ENCODE measurements at regions not wholly inside any gene's neighbourhood (a gene's known extent, or its start where the extent isn't known, plus 50 kb on each side); places are given as distances from the start of the nearest gene placed in this dataset.

DNA sequence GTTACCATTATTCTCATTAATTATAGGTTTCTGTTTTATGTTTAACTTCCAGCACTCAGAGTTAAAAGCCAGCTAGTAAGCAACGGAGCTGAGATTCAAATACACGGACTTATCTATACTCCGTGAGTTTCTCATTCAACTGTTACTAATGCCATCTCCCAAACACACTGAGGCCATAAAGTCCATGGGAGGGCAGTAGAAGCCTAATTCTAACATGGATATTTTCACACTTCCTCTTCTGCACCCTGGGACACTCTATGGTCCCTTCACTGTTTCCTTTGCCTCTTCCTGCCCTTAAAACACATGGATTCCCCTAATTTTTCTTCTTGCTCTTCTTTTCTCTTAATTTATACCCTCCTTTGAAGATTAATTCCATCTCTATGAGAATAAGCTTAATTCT lies 245.0 kb downstream of the KLF13 start:
- Histone ChIP-seq H3K9me3 (peaks cover 0 to 18% (median 0%) of the 10 kb centered on the region in 4 donors), H3K27me3 (no peaks in the 10 kb centered on the region), H3K27ac (no peak overlapping the region), H3K4me1 (no peaks in the 10 kb centered on the region), H3K36me3 (peaks cover 0 to 34% (median 0%) of the 10 kb centered on the region in 3 donors), H3K4me3 (no peak overlapping the region)
- no peak for DNase-seq (ENCODE audit: low spot score in 2 of 2)
- 82 to 84% methylated on average over 3 of the region's 3 CpGs for WGBS, 2 donors
- TF ChIP-seq EP300 (IDR thresholded peaks at IDR 0.05) (no peak), POLR2A (IDR thresholded peaks at IDR 0.05) (no peak)
- TF ChIP-seq, protein P1, sequence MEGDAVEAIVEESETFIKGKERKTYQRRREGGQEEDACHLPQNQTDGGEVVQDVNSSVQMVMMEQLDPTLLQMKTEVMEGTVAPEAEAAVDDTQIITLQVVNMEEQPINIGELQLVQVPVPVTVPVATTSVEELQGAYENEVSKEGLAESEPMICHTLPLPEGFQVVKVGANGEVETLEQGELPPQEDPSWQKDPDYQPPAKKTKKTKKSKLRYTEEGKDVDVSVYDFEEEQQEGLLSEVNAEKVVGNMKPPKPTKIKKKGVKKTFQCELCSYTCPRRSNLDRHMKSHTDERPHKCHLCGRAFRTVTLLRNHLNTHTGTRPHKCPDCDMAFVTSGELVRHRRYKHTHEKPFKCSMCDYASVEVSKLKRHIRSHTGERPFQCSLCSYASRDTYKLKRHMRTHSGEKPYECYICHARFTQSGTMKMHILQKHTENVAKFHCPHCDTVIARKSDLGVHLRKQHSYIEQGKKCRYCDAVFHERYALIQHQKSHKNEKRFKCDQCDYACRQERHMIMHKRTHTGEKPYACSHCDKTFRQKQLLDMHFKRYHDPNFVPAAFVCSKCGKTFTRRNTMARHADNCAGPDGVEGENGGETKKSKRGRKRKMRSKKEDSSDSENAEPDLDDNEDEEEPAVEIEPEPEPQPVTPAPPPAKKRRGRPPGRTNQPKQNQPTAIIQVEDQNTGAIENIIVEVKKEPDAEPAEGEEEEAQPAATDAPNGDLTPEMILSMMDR (IDR thresholded peaks at IDR 0.05) = no peak

DNA sequence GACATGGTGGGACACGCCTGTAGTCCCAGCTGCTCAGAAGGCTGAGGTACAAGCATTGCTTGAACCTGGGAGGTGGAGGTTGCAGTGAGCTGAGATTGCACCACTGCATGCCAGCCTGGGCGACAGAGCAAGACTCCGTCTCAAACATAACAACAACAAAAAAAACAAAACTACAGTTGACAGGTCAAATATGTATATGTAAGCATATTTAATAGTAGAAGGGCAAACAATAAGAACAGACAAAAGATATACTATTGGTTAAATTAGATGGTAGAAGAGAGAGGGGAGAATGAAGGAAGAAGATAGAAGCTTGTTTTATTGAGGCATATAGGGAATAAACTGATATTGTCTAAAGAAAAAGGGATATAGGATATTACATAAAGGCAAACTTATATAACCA lies 247.1 kb downstream of the KLF13 start:
- TF ChIP-seq EP300 (IDR thresholded peaks at IDR 0.05) (no peak), POLR2A (IDR thresholded peaks at IDR 0.05) (no peak)
- TF ChIP-seq, protein P1 (IDR thresholded peaks at IDR 0.05) = no peak

GRCh38 chr15:31574766-31575165 lies 248.1 kb downstream of the KLF13 start:
- Histone ChIP-seq H3K4me3 (no peak overlapping the region), H3K36me3 (peaks cover 0 to 3% (median 0%) of the 10 kb centered on the region in 3 donors), H3K9me3 (peaks cover 0 to 4% (median 0%) of the 10 kb centered on the region in 4 donors), H3K4me1 (no peaks in the 10 kb centered on the region), H3K27ac (peak overlapping the region in 1 of 4 donors; percentile 18), H3K27me3 (no peaks in the 10 kb centered on the region)
- DNase-seq (ENCODE audit: low spot score in 2 of 2) = no peak
- 19 to 23% methylated on average over 1 of the region's 1 CpG for WGBS, 2 donors
- no peak for TF ChIP-seq POLR2A (IDR thresholded peaks at IDR 0.05)
- TF ChIP-seq EP300 (IDR thresholded peaks at IDR 0.05) = no peak
- TF ChIP-seq, protein P1 (IDR thresholded peaks at IDR 0.05) = no peak

More for the DNA sequence above, 247.1 kb downstream of the KLF13 start:
- no peaks in the 10 kb centered on the region for H3K27me3 ChIP-seq
- H3K9me3 ChIP-seq = peaks cover 0 to 4% (median 0%) of the 10 kb centered on the region in 4 donors
- H3K36me3 ChIP-seq = peaks cover 0 to 13% (median 0%) of the 10 kb centered on the region in 3 donors
- H3K4me3 ChIP-seq = no peak overlapping the region
- WGBS, 2 donors = 90 to 97% methylated on average over 3 of the region's 3 CpGs
- no peak for DNase-seq (ENCODE audit: low spot score in 2 of 2)
- no peaks in the 10 kb centered on the region for H3K4me1 ChIP-seq
- H3K27ac ChIP-seq = no peak overlapping the region

- Histone ChIP-seq H3K4me1 (no peaks in the 10 kb centered on the region), H3K9me3 (peaks cover 0 to 17% (median 0%) of the 10 kb centered on the region in 4 donors), H3K27ac (no peak overlapping the region), H3K4me3 (no peak overlapping the region), H3K36me3 (no peaks in the 10 kb centered on the region), H3K27me3 (no peaks in the 10 kb centered on the region)
- TF ChIP-seq EP300 (IDR thresholded peaks at IDR 0.05) (no peak), POLR2A (IDR thresholded peaks at IDR 0.05) (no peak)
- TF ChIP-seq, protein P1 (IDR thresholded peaks at IDR 0.05) = no peak
- WGBS, 2 donors = 74 to 75% methylated on average over 5 of the region's 5 CpGs
- no peak for DNase-seq (ENCODE audit: low spot score in 2 of 2)
Measured at GRCh38 chr15:31577108-31577507, 250.5 kb downstream of the KLF13 start.

DNA sequence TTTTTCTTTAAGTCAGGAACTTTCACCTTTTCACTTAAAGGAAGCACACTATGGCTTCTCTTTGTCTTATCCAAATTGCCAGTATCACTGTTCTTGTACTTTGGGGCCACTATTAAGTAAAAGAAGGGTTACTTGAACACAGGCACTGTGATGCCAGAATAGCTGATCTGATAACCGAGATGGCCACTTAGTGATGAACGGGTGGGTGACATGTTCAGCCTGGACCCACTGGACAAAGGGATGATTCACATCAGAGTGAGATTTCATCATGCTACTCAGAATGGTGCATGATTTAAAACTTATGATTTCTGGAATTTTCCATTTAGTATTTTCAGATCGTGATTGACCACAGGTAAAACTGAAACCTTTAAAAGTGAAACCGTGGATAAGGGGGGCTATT lies 252.6 kb downstream of the KLF13 start:
- DNase-seq (ENCODE audit: low spot score in 2 of 2) = no peak

More for the DNA sequence above, 252.6 kb downstream of the KLF13 start:
- Histone ChIP-seq H3K9me3 (peaks cover 0 to 26% (median 0%) of the 10 kb centered on the region in 4 donors), H3K4me3 (no peak overlapping the region), H3K36me3 (no peaks in the 10 kb centered on the region), H3K4me1 (no peaks in the 10 kb centered on the region), H3K27ac (no peak overlapping the region), H3K27me3 (no peaks in the 10 kb centered on the region)
- 64 to 73% methylated on average over 4 of the region's 4 CpGs for WGBS, 2 donors
- TF ChIP-seq, protein P1 (IDR thresholded peaks at IDR 0.05) = no peak
- no peak for TF ChIP-seq POLR2A (IDR thresholded peaks at IDR 0.05)
- no peak for TF ChIP-seq EP300 (IDR thresholded peaks at IDR 0.05)
